GM19239 (cell line): ENCODE measurements at regions not wholly inside any gene's neighbourhood (a gene's known extent, or its start where the extent isn't known, plus 50 kb on each side); places are given as distances from the start of the nearest gene placed in this dataset.
"Not testable (repeated sequence)": the region's sequence is repeated elsewhere in the genome, so short reads cannot be mapped to it uniquely, and the experiment has no call there.

Experiments
- DNase-seq: peaks from one replicate; pipeline ENCODE4 v3.0.0; 2011; ENCODE audit warnings: low spot score; ENCODE audit not compliant: insufficient read length
- FAIRE-seq: peaks from 2 replicates; lab custom pipeline; 2011; peaks lifted over from hg19 to GRCh38; lab: Jason Lieb, UNC

DNA sequence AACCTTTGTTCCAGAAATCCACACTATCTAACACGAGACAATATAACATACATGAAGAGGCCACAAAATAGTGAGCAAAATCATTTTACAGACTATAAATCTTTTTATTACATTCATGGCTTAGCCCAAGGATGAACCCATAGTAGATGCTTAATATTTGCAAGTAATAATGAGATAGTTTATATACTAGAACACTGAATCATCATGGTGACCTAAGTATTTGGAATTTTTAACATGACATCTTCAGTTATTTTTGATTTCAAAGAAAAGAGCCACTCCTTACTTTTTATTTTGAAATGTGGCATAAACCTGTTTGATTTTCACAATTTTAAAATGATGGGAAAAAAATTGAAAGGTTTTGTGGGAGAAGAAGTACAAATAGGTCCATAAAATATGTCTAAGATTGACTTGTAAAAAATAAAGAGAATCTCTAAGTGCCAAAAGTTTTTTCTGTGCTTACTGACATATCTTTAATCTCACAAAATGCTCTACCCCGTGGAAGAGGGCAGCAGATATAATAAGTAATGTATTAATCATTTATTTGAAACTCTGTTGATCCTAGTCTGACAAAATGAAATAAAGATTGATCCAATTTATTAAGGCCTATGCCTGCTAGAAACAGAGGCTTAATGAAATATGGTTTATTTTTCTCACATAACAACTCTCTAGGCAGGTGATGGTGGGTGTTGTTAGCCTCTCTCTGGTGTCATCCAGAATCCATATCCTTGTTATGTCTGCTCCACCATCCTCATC is 224.5 kb upstream of the CENPE start:
- FAIRE-seq (no peak), DNase-seq (no peak)

DNA sequence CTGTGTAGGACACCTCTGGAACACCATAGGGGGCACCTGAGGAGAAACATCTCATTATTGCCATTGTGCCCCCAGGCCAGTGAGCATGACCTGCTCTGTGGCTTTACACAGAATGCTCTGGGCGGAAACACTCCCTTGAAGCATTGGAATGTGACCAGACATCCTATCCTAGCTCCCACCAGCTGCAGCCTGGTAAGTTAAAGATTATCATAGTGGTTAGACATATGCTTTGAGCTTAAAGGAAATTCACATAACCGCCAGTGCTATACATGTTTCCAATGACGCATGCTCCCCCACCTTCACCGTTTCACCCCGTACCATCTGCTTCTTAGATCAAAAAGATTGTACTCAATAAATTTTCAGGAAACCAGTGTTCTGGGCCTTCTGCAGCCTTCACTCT is 217.7 kb upstream of the CENPE start:
- FAIRE-seq (no peak), DNase-seq (no peak)

DNA sequence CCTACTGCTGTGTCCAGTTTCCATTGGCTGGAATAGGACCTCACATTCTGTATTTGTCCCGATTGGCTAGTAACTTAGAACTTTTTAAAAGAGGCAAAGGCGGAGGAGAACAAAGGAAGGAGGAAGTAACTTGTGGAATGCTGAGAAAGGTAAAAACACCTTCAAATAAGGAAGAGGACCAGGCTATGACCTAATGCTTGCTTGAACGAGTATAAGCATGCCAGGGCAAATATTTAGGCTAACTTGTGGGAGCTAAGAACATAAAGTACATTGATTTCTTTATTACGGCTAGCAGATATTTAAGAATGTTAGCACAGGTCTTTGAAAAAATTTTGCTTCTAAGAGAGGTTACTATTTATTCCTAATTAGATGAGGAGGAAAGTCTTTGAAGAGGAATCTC is 214.5 kb upstream of the CENPE start:
- DNase-seq, FAIRE-seq: not testable (repeated sequence)

DNA sequence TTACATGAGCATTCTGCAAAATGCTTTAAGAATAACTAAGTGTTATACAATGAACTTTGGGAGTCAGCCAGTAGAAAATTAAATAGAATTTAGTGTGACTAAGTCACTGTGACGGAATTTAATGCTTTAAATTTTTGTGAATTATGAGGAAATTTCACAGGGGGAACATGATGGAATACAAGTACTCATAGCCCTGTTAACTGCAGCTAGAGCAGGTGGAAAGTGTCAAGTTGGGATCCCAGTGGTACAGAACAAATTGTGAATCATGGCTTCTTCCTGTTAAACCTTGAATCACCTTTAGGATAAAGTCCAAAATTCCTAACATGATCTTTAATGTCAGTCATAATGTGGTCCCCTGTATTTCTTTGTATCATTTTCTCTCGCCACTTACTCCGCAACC is 212.2 kb upstream of the CENPE start:
- FAIRE-seq, result no peak
- no peak for DNase-seq

DNA sequence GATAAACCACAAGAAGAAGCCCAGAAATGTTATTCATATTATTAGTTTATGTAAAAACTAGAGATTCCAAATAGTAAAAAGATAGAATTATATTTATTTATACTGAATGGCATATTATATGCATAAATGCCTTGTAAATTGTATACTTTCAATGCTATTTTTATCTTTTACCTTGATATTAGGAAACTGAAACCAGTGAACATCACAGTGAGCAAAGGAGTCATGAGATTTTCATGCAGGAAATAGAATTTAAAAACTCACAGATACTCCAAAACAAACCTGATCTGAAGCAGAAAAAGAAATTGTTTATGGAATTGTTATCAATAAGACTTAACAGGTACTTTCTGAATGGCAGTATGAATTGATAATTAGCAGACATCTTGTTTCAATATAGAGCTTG is 207.3 kb upstream of the CENPE start:
- FAIRE-seq (no peak), DNase-seq (no peak)

DNA sequence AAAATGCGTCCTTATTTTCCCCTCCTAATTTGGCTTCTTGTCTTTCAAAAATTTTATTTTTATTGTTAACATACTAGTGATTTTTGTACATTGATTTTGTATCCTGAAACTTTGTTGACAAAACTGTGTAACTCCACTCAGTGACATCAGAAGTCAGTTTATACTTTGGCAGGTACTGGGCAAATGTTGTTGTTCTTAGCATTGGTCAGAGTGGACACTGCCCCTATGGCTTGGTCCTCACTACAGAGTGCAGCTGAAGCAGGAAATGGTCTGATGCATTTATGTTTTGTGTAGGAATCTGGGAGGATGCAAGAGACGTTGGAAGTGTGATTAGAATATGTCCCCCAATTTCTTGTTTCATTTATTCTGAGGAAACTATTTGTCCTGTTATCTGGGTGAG is 205.5 kb upstream of the CENPE start:
- DNase-seq (no peak), FAIRE-seq (no peak)

DNA sequence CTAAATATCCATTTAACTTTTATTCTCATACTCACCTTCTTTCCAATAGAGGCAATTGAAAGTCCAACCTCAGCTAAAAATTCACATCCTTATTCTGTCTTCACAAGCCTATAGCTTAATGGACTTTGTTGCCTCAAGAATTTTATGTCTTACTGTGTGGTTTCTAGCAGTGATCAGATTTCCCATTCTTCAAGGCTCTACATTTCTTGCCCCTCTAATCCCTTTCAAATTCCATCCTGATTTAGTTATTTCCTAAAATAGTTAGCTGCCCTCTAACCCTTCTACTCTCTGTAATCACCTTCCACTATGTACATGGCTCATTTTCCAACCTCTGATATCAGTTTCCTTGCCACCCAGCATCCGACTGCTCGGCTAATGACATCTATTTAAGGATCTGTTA is 204.1 kb upstream of the CENPE start:
- FAIRE-seq (no peak), DNase-seq (no peak)

DNA sequence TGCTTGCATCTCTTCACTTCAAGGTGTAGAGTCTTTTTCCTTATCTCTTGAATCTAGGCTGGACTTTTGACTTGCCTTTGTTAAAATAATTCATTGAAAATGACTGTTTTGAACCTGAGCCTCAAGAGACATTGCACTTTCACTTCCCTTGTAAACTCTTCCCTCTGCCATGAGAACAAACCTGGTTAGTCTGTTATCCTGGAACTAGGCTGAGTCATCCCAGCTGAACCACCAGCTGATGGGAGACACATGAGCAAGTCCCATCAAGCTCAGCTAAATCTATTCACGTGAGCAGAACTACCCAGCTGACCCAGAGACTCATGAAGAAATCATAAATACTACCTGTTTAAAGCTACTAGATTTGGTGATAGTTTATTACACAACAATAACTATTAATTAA is 202.3 kb upstream of the CENPE start:
- DNase-seq (no peak), FAIRE-seq (no peak)

DNA sequence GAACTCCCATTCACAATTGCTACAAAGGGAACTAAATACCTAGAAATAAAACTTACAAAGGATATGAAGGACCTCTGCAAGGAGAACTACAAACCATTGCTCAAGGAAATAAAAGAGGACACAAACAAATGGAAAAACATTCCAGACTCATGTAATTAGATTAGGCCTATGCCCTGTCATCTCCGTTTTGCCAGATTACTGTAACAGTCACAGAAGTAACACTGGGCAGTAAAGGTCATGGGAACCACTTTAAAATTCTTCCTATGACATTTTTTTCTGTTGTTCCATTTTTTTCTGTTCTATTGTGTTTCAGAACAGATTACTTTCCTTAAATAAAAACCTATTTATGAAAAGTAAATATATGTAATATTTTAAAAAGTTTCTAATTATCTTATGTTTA is 199.4 kb upstream of the CENPE start:
- no peak for DNase-seq
- FAIRE-seq, result no peak

DNA sequence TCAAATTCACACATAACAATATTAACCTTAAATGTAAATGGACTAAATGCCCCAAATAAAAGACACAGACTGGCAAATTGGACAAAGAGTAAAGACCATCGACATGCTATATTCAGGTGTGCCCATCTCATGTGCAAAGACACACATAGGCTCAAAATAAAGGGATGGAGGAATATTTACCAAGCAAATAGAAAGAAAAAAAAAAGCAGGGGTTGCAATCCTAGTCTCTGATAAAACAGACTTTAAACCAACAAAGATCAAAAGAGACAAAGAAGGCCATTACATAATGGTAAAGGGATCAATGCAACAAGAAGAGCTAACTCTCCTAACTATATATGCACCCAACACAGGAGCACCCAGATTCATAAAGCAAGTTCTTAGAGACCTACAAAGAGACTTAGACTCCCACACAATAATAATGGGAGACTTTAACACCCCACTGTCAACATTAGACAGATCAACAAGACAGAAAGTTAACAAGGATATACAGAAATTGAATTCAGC is 189.4 kb upstream of the CENPE start:
- not testable (repeated sequence) for FAIRE-seq, DNase-seq

DNA sequence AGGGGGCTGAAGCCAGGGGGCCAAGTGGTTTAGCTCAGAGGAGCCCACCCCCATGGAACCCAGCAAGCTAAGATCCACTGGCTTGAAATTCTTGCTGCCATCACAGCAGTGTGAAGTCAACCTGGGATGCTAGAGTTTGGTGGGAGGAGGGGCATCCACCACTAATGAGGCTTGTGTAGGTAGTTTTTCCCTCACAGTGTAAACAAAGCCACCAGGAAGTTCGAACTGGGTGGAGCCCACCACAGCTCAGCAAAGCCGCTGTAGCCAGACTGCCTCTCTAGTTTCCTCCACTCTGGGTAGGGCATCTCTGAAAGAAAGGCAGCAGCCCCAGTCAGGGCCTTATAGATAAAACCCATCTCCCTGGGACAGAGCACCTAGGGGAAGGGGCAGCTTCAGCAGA is 187.4 kb upstream of the CENPE start:
- not testable (repeated sequence) for FAIRE-seq

DNA sequence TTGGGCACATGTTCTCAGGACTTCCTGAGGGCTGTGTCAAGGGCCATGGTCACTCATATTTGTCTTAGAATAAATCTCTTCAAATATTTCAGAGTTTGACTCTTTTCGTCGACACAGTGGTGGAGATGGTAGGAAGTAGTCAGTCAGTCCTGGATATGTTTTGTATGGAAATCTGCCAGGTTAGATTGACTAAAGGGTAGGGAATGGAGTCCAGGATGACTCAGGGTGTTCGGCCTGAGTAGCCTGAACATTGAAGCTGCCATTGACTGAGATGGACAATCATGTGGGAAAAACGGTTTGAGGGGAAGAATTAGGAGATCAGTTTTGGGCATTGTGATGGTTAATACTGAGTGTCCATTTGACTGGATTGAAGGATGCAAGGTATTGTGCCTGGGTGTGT is 177.1 kb upstream of the CENPE start:
- no peak for FAIRE-seq
- DNase-seq, result no peak

More for the DNA sequence above, 187.4 kb upstream of the CENPE start:
- DNase-seq, result not testable (repeated sequence)

DNA sequence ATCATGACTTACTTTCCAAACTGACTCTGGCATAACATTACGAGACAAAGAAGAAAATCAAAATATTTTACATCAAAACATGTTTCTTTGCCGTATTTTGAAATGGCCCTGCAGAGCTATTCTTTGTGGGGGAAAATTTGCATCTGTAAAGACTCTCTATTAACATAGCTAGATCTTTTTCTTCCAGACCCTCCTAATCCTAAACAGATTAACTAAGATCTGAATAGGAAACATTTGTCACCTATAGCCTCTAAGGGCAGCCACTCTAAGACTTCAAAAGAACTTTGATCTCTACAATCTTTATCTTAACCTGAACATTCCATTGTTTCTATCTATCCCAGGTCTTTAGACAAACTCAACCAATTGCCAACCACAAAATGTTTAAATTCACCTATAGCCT is 176.6 kb upstream of the CENPE start:
- DNase-seq (no peak), FAIRE-seq (no peak)

DNA sequence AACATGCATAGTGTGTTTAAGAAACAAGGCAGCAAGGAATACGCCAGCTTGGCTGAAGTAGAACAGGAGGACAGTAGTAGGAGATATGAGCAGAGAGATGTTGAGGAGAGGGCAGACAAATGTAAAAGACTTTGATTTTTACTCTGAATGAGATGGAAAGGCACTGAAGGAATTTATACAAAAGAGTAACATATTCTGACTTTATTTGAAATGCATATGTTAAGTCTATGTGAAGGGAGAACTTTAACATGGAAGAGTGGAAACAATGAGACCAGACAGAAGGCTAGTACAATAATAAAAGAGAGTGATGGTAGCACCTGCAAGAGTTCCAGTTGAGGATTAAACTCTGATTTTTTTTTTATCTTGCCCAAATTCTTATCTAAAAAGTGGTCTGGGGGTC is 176.2 kb upstream of the CENPE start:
- no peak for FAIRE-seq
- no peak for DNase-seq

DNA sequence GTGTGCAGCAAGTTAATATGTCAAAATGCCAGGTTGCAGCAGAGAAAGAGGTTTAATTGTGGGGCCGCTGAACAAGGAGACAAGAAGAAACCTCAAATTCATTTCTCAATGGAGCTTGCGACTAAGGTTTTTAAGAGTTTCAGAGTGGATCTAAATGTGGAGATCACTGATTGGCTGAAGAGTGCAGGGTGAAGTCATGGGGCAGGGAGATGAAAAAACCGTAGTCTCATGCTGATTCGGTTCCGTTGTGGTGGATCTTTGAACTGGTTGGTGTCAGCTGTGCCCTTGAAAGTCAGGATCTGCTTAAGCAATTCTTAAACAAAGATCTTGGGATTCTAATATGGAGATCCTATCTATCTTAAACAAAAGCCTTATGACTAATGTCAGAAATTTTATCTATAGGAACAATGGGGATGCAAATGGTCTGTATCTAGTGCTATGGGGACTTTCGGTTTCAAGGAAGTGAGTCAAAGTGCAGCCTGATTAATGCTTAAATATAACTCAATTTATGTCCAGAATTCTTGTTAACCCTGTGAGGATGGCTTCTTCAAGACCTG is 173.9 kb upstream of the CENPE start:
- FAIRE-seq, result no peak
- no peak for DNase-seq

DNA sequence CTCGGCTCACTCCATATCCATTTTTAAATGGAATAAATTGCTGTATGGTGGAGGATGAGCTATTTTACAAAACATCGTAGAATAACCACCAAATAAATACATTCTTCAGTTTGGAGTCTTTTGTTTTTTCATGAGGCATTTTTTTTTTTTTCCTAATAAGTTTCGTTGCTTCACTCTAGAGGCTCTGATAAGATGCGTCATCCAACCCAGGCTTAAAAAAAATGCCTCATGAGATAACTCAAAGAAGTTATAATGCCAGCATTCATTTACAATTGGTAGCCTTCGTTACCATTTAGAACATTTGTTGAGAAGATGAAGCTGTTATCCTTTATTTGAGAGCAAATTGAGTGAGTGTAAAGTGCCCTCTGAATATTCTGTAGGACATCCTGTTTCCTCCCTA is 172.2 kb upstream of the CENPE start:
- no peak for DNase-seq
- FAIRE-seq, result no peak

DNA sequence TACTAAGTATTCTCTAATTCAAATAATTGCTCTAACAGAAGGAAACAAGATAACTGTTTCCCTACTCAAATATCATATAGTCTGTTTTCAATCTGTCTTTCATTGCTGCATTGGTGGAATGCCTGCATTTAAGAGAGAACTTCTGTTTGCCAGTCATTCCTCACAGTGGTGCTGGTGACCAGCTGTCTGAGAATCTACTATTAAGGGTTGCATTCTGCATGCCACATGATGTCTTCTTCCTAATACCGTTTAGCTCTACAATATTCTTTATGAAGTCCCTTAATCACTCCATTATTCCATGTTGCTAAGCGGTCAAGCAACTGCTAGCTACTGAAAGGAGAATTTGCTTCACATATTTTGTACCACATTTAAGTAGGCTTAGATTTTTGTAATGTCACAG is 167.1 kb upstream of the CENPE start:
- FAIRE-seq, result no peak
- no peak for DNase-seq

DNA sequence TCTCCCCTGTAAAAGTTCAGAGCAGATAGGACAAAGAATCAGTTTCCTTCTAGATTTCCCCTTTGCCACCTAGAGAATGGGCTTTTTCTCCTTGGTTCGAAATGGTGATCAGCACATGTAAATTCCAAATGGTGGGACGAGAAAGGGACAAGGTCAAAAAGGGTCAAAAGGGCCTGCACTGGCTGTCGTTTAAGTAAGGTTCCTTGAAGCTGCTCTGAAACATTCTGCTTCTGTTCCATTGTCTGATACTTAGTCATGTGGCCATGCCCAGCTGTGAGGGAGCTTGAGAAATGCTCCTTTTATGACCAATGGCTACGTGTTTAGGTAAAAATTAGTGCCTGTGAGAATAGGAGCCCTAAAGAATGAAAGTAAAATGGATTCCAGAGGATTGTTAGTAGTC is 165.9 kb upstream of the CENPE start:
- DNase-seq (no peak), FAIRE-seq (no peak)

DNA sequence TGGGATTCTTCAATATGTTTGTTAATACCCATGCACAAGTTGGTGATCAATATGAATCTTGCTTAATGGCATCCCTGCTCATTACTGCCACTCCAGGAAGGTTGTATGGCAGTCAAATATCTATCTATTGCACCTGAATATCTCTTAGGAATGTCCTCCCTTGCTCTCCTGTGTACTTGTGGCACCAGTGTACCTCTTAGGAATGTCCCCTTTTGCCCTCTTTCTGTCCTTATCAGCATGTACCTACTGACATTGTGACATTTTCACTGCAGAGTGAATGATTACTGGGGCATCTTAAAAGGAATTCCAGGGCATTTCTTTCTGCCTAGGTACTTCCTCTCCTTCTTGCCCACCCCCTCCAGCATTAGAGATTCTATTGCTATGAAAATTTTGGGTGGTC is 163.8 kb upstream of the CENPE start:
- no peak for DNase-seq
- FAIRE-seq, result no peak

DNA sequence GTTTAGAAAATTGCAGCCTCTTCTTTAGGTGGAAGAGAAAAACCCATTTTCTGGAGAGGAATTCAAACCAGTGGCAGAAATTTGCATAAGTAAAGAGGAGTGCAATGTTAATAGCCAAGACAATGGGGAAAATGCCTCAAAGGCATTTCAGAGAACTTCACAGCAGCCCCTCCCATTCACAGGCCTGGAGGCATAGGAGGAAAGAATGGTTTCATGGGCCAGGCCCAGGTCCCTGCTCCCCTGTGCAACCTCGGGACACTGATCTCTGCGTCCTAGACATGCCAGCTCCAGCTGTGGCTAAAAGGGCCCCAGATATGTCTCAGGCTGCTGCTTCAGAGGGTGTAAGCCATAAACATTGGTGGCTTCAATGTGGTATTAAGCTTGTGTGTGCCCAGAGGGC is 161.8 kb upstream of the CENPE start:
- no peak for DNase-seq
- no peak for FAIRE-seq

DNA sequence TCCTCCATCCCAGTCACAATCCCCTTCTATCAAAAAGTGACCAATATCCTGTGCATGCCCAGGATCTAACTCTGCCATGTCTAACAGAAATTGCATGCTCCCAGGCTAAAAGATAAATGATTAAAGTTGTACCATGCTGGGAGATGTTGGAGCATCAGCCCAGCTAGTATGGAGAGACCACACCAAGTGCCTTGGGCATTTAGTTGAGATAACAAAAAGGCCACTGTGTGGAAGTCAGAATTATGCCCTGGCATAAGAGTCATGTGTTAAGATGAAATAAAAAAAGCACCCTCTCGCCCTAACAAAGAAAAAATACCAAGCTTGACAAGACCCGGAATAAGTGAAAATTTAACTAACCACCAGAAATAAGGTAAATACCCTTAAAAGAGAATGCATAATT is 155.9 kb upstream of the CENPE start:
- FAIRE-seq, result no peak
- no peak for DNase-seq

DNA sequence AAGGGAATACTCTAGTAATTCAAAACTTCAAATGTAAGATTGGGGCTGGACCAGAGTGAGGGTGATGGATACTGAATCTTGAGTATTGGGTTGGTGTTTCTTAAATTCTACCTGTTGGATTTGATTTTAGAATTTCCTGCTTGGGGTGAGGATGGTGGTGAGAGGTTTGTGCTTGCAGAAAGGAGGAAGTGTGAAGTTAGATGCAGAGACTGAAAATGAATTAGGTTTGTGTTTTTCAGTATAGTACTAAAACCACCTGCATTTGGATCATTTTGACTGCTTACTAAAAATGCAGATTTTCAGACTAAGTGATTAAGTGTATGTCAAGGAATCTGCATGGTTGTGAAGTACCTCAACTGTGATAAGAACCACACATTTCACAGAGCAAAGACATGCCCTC is 131.5 kb upstream of the CENPE start:
- DNase-seq (no peak), FAIRE-seq (no peak)
